ENCODE measurements at regions not wholly inside any gene's neighbourhood (a gene's known extent, or its start where the extent isn't known, plus 50 kb on each side); places are given as distances from the start of the nearest gene placed in this dataset.

GRCh38 chr6:138722425-138723371 lies 50.9 kb upstream of the CCDC28A start:
- no peak for TF ChIP-seq CTCF (IDR thresholded peaks at IDR 0.05; ENCODE audit: extremely low read depth in 1 of 2, insufficient read depth in 1 of 2, low read depth in 1 of 2, low read length in 2 of 2)
- no peak for TF ChIP-seq EZH2 (IDR thresholded peaks at IDR 0.05; ENCODE audit: borderline replicate concordance, low read depth, low read length, severe bottlenecking)

All from endothelial cell of umbilical vein (primary cell).